ENCODE measurements at regions not wholly inside any gene's neighbourhood (a gene's known extent, or its start where the extent isn't known, plus 50 kb on each side); places are given as distances from the start of the nearest gene placed in this dataset.

DNA sequence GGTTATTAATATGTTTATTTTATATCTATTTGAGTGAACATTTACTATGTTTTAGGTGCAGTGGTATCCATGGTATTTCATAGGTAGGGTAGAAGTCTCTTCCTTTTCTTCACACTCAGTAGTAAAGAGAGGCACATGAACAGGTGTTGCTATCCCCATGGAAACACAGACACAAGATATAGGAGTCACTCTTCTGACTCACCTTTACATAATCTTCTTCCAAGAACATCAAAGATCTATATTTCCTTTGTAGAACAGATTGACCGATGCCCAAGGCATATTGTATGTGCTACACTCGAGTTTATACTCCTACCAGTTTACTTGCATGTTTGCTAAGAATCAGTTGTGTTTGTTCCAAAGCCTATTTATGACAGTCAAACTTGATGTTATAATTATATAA is 1997.4 kb downstream of the C4orf33 start:
- Mint-ChIP-seq H3K9me3 (ENCODE audit: insufficient read depth) (no peaks in the 10 kb centered on the region), H3K27me3 (ENCODE audit: low read depth) (no peaks in the 10 kb centered on the region), H3K4me1 (ENCODE audit: low read depth) (no peaks in the 10 kb centered on the region), H3K27ac (no peak overlapping the region), H3K36me3 (ENCODE audit: low read depth) (no peaks in the 10 kb centered on the region), H3K4me3 (no peak overlapping the region)
- CTCF ChIA-PET, result no interaction called here
- ATAC-seq (no peak), DNase-seq (no peak)
- POLR2A ChIA-PET, result no interaction called here

GRCh38 chr4:131098976-131099375 is 2003.0 kb downstream of the C4orf33 start:
- DNase-seq (no peak), ATAC-seq (no peak)
- no peak overlapping the region for H3K4me3 Mint-ChIP-seq
- POLR2A ChIA-PET, result no interaction called here
- no peak overlapping the region for H3K27ac Mint-ChIP-seq
- H3K36me3 Mint-ChIP-seq (ENCODE audit: low read depth), result no peaks in the 10 kb centered on the region
- peaks cover 8% of the 10 kb centered on the region for H3K9me3 Mint-ChIP-seq (ENCODE audit: insufficient read depth)
- H3K4me1 Mint-ChIP-seq (ENCODE audit: low read depth), result no peaks in the 10 kb centered on the region
- H3K27me3 Mint-ChIP-seq (ENCODE audit: low read depth), result no peaks in the 10 kb centered on the region
- CTCF ChIA-PET, result no interaction called here

DNA sequence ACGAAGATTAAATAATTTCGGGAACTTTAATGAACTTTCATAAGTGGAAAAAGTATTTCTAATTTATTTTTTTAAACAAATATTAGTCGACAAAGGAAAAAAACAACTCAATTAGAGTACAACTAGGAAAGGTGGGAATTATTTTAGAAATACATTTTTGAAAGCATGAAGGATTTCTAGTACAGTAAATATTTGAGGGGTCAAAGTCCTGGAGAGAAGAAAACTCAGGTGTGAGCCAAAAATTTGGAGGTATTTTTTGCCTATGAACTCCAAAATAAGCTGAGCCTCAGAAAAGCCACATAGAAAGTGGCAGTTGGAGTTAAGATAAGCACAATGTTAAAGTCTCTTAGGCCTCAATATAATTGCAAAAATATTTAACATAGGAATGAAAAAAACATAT is 2017.3 kb downstream of the C4orf33 start:
- DNase-seq, result no peak

GRCh38 chr4:131113704-131114103 is 2017.8 kb downstream of the C4orf33 start:
- POLR2A ChIA-PET, result no interaction called here
- no peaks in the 10 kb centered on the region for H3K4me1 Mint-ChIP-seq (ENCODE audit: low read depth)

More for the DNA sequence above, 2017.3 kb downstream of the C4orf33 start:
- no peaks in the 10 kb centered on the region for H3K36me3 Mint-ChIP-seq (ENCODE audit: low read depth)
- no peaks in the 10 kb centered on the region for H3K27me3 Mint-ChIP-seq (ENCODE audit: low read depth)
- ChIA-PET POLR2A (no interaction called here), CTCF (no interaction called here)
- ATAC-seq, result no peak
- no peak overlapping the region for H3K4me3 Mint-ChIP-seq
- no peaks in the 10 kb centered on the region for H3K9me3 Mint-ChIP-seq (ENCODE audit: insufficient read depth)
- no peaks in the 10 kb centered on the region for H3K4me1 Mint-ChIP-seq (ENCODE audit: low read depth)
- H3K27ac Mint-ChIP-seq, result no peak overlapping the region

DNA sequence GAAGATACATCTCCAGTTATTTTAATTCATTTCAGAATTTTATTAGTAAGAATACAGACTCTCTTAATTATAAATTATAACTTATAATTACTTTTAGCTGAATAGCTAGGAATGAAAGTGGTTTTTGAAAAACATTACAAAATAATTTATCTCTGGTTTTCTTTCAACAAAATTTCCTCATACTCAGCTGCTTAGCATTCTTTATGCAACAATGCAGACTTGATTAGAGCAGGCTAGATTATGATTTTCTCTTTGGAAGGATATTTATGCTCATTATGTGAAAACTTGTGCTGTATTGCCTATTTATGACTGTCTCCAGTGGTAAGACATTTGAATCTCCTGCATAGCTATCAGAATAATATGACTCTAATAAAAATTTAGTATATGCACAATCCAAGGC is 2023.7 kb downstream of the C4orf33 start:
- ATAC-seq (no peak), DNase-seq (no peak)
- no peaks in the 10 kb centered on the region for H3K27me3 Mint-ChIP-seq (ENCODE audit: low read depth)
- no peaks in the 10 kb centered on the region for H3K4me1 Mint-ChIP-seq (ENCODE audit: low read depth)
- no peak overlapping the region for H3K27ac Mint-ChIP-seq
- ChIA-PET POLR2A (no interaction called here), CTCF (no interaction called here)
- no peaks in the 10 kb centered on the region for H3K36me3 Mint-ChIP-seq (ENCODE audit: low read depth)
- no peak overlapping the region for H3K4me3 Mint-ChIP-seq
- no peaks in the 10 kb centered on the region for H3K9me3 Mint-ChIP-seq (ENCODE audit: insufficient read depth)

More at GRCh38 chr4:131113704-131114103, 2017.8 kb downstream of the C4orf33 start:
- Mint-ChIP-seq H3K27me3 (ENCODE audit: low read depth) (no peaks in the 10 kb centered on the region), H3K27ac (no peak overlapping the region), H3K4me3 (no peak overlapping the region), H3K36me3 (ENCODE audit: low read depth) (no peaks in the 10 kb centered on the region), H3K9me3 (ENCODE audit: insufficient read depth) (no peaks in the 10 kb centered on the region)
- DNase-seq, result no peak
- no peak for ATAC-seq
- CTCF ChIA-PET, result no interaction called here

DNA sequence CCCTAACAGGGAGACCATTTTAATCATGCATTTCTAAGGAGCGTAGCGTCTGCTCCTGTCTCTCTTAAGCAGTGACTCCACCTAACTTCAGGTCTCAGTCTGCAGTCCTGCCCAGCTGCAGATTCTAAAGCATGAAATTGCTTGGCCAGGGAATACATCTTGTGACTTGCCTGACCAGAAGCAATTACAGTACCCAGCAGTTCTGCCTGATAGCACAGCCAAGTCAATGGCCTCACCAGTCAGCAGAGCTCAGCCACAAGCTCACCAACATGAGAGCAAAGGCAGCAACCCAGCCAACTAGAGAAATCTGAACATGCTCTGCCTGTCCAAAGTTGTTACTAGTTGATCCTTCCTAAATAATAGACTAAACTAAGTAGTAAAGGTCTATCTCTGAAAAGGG is 2011.9 kb upstream of the PCDH10 start:
- H3K9me3 Mint-ChIP-seq (ENCODE audit: insufficient read depth), result no peaks in the 10 kb centered on the region
- CTCF ChIA-PET, result no interaction called here
- no peaks in the 10 kb centered on the region for H3K36me3 Mint-ChIP-seq (ENCODE audit: low read depth)
- no peak for ATAC-seq
- H3K27me3 Mint-ChIP-seq (ENCODE audit: low read depth), result no peaks in the 10 kb centered on the region
- no peak overlapping the region for H3K27ac Mint-ChIP-seq
- H3K4me1 Mint-ChIP-seq (ENCODE audit: low read depth), result no peaks in the 10 kb centered on the region
- DNase-seq, result no peak
- POLR2A ChIA-PET, result no interaction called here
- no peak overlapping the region for H3K4me3 Mint-ChIP-seq

DNA sequence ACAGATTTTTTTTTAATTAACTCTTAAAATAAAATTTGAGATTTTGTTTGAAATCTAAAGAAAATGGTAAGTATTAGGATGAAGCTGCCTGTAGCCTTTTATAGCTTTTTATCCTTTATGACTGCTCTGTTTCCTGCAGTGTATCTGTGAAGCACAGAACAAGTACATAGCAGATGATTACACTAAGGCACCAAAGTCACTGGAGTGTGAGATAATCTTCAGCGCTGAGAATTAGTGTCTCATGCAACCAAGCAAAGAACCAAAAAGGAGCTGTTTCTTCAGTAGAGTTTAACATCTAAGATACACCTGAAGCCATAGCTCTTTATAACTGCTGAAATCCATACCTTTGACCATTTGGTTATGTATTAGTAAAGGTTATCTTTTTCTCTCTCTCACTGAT is 1989.8 kb upstream of the PCDH10 start:
- Mint-ChIP-seq H3K27me3 (ENCODE audit: low read depth) (no peaks in the 10 kb centered on the region), H3K4me3 (no peak overlapping the region), H3K9me3 (ENCODE audit: insufficient read depth) (no peaks in the 10 kb centered on the region), H3K36me3 (ENCODE audit: low read depth) (no peaks in the 10 kb centered on the region), H3K4me1 (ENCODE audit: low read depth) (no peaks in the 10 kb centered on the region), H3K27ac (no peak overlapping the region)
- POLR2A ChIA-PET, result no interaction called here
- CTCF ChIA-PET, result no interaction called here
- DNase-seq, result no peak
- ATAC-seq, result no peak

GRCh38 chr4:131192318-131192717 is 1956.8 kb upstream of the PCDH10 start:
- ChIA-PET CTCF (no interaction called here), POLR2A (no interaction called here)
- no peaks in the 10 kb centered on the region for H3K4me1 Mint-ChIP-seq (ENCODE audit: low read depth)
- H3K9me3 Mint-ChIP-seq (ENCODE audit: insufficient read depth), result peaks cover 15% of the 10 kb centered on the region
- H3K36me3 Mint-ChIP-seq (ENCODE audit: low read depth), result no peaks in the 10 kb centered on the region
- DNase-seq, result no peak
- no peak for ATAC-seq
- H3K27ac Mint-ChIP-seq, result no peak overlapping the region
- no peak overlapping the region for H3K4me3 Mint-ChIP-seq
- no peaks in the 10 kb centered on the region for H3K27me3 Mint-ChIP-seq (ENCODE audit: low read depth)

DNA sequence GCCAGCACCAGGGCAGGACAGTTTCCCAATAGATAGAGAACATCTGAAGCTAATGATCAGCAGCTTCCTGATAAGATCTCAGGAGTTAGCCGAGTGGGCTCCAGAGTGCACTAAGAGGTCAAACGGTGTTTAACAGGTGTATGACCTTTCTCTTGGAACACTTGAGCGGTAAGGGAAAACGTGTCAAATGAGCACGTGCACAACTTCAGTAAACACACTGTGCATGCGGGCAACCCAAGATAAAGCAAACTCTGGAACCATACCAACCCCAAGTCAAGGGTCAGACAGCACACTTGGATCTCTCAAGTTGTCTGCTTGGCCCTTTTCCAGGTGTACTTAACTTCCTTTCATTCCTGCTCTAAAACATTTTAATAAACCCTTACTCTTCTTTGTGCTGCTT is 1941.5 kb upstream of the PCDH10 start:
- ATAC-seq, result no peak
- ChIA-PET POLR2A (no interaction called here), CTCF (no interaction called here)
- H3K4me1 Mint-ChIP-seq (ENCODE audit: low read depth), result no peaks in the 10 kb centered on the region
- no peaks in the 10 kb centered on the region for H3K36me3 Mint-ChIP-seq (ENCODE audit: low read depth)
- no peaks in the 10 kb centered on the region for H3K27me3 Mint-ChIP-seq (ENCODE audit: low read depth)
- no peak overlapping the region for H3K27ac Mint-ChIP-seq
- no peaks in the 10 kb centered on the region for H3K9me3 Mint-ChIP-seq (ENCODE audit: insufficient read depth)
- no peak overlapping the region for H3K4me3 Mint-ChIP-seq
- DNase-seq, result no peak

- ATAC-seq (no peak), DNase-seq (no peak)
- Mint-ChIP-seq H3K27ac (no peak overlapping the region), H3K4me1 (ENCODE audit: low read depth) (no peaks in the 10 kb centered on the region), H3K9me3 (ENCODE audit: insufficient read depth) (peaks cover 10% of the 10 kb centered on the region), H3K27me3 (ENCODE audit: low read depth) (no peaks in the 10 kb centered on the region), H3K4me3 (no peak overlapping the region), H3K36me3 (ENCODE audit: low read depth) (no peaks in the 10 kb centered on the region)
- POLR2A ChIA-PET, result no interaction called here
- CTCF ChIA-PET, result no interaction called here
Measured at GRCh38 chr4:131248314-131248713, 1900.8 kb upstream of the PCDH10 start.

DNA sequence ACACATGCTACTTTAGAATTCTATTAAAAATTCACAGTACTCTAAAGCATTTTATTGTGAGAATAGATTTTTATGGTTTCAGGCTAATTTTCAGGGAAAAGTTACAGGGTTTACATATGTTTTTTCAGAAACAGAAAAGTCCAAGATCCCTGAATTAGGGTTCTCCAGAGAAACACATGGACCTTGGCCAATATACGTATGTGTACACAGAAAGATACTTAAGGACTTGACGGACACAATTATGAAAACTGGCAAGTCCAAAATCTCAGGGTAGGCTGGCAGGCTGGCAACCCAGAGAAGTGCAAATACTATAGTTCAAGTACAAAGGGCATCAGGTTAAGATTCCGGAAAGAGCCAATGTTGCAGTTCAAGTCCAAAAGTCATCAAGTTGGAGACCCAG is 1897.8 kb upstream of the PCDH10 start:
- ATAC-seq, result no peak

DNA sequence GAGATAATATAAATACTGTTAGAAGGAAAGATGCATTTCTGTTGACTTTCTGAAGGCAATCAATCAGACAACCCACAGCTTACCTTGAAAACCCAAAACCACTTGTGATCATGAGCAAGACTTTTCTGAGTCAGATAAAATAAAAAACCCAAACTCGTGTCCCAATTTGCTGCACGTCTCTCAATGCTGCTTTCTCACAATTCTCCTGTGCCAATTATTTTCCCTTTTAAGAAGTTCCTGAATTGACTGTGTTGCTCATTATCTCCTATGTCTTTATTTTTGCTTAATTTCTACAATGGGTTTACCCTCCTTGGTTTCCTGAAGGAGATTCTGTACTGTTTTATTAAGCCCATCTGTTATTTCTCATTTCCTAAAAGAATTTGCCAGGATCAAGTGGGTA is 1891.9 kb upstream of the PCDH10 start:
- no peaks in the 10 kb centered on the region for H3K36me3 Mint-ChIP-seq (ENCODE audit: low read depth)
- no peak for DNase-seq
- ATAC-seq, result no peak
- CTCF ChIA-PET, result no interaction called here
- H3K27ac Mint-ChIP-seq, result no peak overlapping the region
- H3K27me3 Mint-ChIP-seq (ENCODE audit: low read depth), result no peaks in the 10 kb centered on the region
- peaks cover 14% of the 10 kb centered on the region for H3K9me3 Mint-ChIP-seq (ENCODE audit: insufficient read depth)
- no peaks in the 10 kb centered on the region for H3K4me1 Mint-ChIP-seq (ENCODE audit: low read depth)
- H3K4me3 Mint-ChIP-seq, result no peak overlapping the region
- POLR2A ChIA-PET, result no interaction called here

More for the DNA sequence above, 1897.8 kb upstream of the PCDH10 start:
- Mint-ChIP-seq H3K4me1 (ENCODE audit: low read depth) (no peaks in the 10 kb centered on the region), H3K9me3 (ENCODE audit: insufficient read depth) (peaks cover 6% of the 10 kb centered on the region), H3K36me3 (ENCODE audit: low read depth) (no peaks in the 10 kb centered on the region), H3K27ac (no peak overlapping the region), H3K4me3 (no peak overlapping the region), H3K27me3 (ENCODE audit: low read depth) (no peaks in the 10 kb centered on the region)
- no peak for DNase-seq
- POLR2A ChIA-PET, result no interaction called here
- CTCF ChIA-PET, result no interaction called here

DNA sequence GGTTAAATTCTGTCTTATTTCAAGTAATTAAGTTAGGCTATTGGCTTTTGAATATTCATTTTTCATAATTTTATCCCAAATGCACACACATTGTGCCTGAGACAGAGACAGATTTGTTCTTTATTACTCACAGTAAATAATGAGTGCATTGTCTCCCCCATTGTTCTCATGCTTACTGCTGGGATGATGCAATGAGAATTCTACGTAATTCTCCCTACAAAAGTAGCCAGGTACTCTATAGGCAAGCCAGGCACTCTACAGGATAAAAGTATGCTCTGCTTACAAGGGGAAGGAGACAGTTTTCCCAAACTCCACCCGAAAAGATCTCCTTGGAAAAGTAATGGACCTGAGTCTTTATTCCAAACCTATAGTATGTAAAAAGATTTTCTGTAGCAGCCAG is 1890.7 kb upstream of the PCDH10 start:
- no peak overlapping the region for H3K27ac Mint-ChIP-seq
- H3K9me3 Mint-ChIP-seq (ENCODE audit: insufficient read depth), result peaks cover 14% of the 10 kb centered on the region
- POLR2A ChIA-PET, result no interaction called here
- ATAC-seq (no peak), DNase-seq (no peak)
- no peaks in the 10 kb centered on the region for H3K4me1 Mint-ChIP-seq (ENCODE audit: low read depth)
- no peaks in the 10 kb centered on the region for H3K27me3 Mint-ChIP-seq (ENCODE audit: low read depth)
- H3K4me3 Mint-ChIP-seq, result no peak overlapping the region
- H3K36me3 Mint-ChIP-seq (ENCODE audit: low read depth), result no peaks in the 10 kb centered on the region
- CTCF ChIA-PET, result no interaction called here
